PC-9 (cell line): ENCODE measurements at regions not wholly inside any gene's neighbourhood (a gene's known extent, or its start where the extent isn't known, plus 50 kb on each side); places are given as distances from the start of the nearest gene placed in this dataset.

Source experiments
- BruUV-seq: library from RNA; stranded (reverse); fragments of 400-500 nt; replicated peaks from 2 replicates; lab custom pipeline; 2021; lab: Mats Ljungman, UMichigan
- CTCF ChIA-PET: fragments of 300-600 bp; sonication (Branson Sonifier 250); formaldehyde crosslinking; loops from one replicate; lab custom pipeline; 2022; ENCODE audit warnings: antibody characterized with exemption; lab: Charles Lee
- POLR2A ChIA-PET: fragments of 300-600 bp; sonication (Branson Sonifier 250); formaldehyde crosslinking; loops from one replicate; lab custom pipeline; 2022; ENCODE audit warnings: antibody characterized with exemption; ENCODE audit not compliant: unreplicated experiment; lab: Charles Lee
- DNase-seq, 2 experiments: peaks; one replicate each; pipeline versions ENCODE4 v3.0.0 to v3.0.0-alpha.2; 2015 to 2022; ENCODE audit warnings: mixed read lengths in 1 of 2
- H2AFZ ChIP-seq: fragments of 200-600 bp; sonication (generic); 2 replicates; pipeline ENCODE4 v1.8.1; 2017; ENCODE audit warnings: antibody characterized with exemption
- H3F3A ChIP-seq: fragments of 200-600 bp; sonication (generic); 2 replicates; pipeline ENCODE4 v1.8.1; 2017; ENCODE audit warnings: antibody characterized with exemption, mild to moderate bottlenecking, low read depth; ENCODE audit not compliant: insufficient read depth
- H3K27ac ChIP-seq: fragments of 200-600 bp; sonication (generic); 2 replicates; pipeline ENCODE4 v1.6.1; 2016; ENCODE audit warnings: mixed run types
- H3K27me3 ChIP-seq: fragments of 200-600 bp; sonication (generic); 2 replicates; pipeline ENCODE4 v1.6.1; 2016; ENCODE audit warnings: low read depth, mixed run types; ENCODE audit not compliant: insufficient read depth
- H3K36me3 ChIP-seq: fragments of 200-600 bp; sonication (generic); 2 replicates; pipeline ENCODE4 v1.6.1; 2016; ENCODE audit warnings: low read depth, mixed run types
- H3K4me1 ChIP-seq: fragments of 200-600 bp; sonication (generic); replicated peaks from 2 replicates; pipeline ENCODE4 v1.6.1; 2016; ENCODE audit warnings: mixed run types; ENCODE audit not compliant: insufficient read depth
- H3K4me2 ChIP-seq: fragments of 200-600 bp; sonication (generic); 2 replicates; pipeline ENCODE4 v1.6.1; 2017; ENCODE audit warnings: mixed run types
- H3K4me3 ChIP-seq: fragments of 200-600 bp; sonication (generic); 2 replicates; pipeline ENCODE4 v1.6.1; 2016; ENCODE audit warnings: mixed run types
- H3K79me2 ChIP-seq: fragments of 200-600 bp; sonication (generic); 2 replicates; pipeline ENCODE4 v1.6.1; 2017; ENCODE audit warnings: low read depth, mixed run types
- H3K9me2 ChIP-seq: fragments of 200-600 bp; sonication (generic); 2 replicates; pipeline ENCODE4 v1.8.1; 2017; ENCODE audit warnings: mild to moderate bottlenecking; ENCODE audit not compliant: insufficient read depth
- H3K9me3 ChIP-seq: fragments of 200-600 bp; sonication (generic); 2 replicates; pipeline ENCODE4 v1.8.1; 2016; ENCODE audit warnings: low read depth; ENCODE audit not compliant: insufficient read depth
- H4K20me1 ChIP-seq: fragments of 200-600 bp; sonication (generic); 2 replicates; pipeline ENCODE4 v1.8.1; 2017; ENCODE audit not compliant: insufficient read depth
- CTCF ChIP-seq: fragments of 200-600 bp; sonication (generic); conservative IDR thresholded peaks from 2 replicates; pipeline ENCODE4 v1.6.1; 2017; ENCODE audit warnings: mixed run types, antibody characterized with exemption, mild to moderate bottlenecking, moderate library complexity
- EZH2 ChIP-seq: fragments of 200-600 bp; sonication (generic); IDR thresholded peaks from 2 replicates; pipeline ENCODE4 v1.8.0; 2017; ENCODE audit warnings: antibody characterized with exemption, low read depth
- intact Hi-C: fragments of 100-400 bp; cut with micrococcal nuclease; formaldehyde crosslinking; loops from one replicate; pipeline ENCODE4 v1.10.0; 2022; ENCODE audit not compliant: unreplicated experiment

- Histone ChIP-seq H3K4me1 (peaks cover 9% of the 10 kb centered on the region; the same call in 1 of the 2 replicates), H3K4me2 (no peak overlapping the region), H3K4me3 (no peak overlapping the region), H3F3A (no peaks in the 10 kb centered on the region), H3K27ac (no peak overlapping the region), H3K36me3 (no peaks in the 10 kb centered on the region), H3K79me2 (no peaks in the 10 kb centered on the region), H2AFZ (no peak overlapping the region), H4K20me1 (no peaks in the 10 kb centered on the region), H3K27me3 (no peaks in the 10 kb centered on the region), H3K9me2 (no peaks in the 10 kb centered on the region), H3K9me3 (no peaks in the 10 kb centered on the region; the same call in 1 of the 2 replicates)
- POLR2A ChIA-PET = no interaction called here
- DNase-seq = no peak
- TF ChIP-seq EZH2 = no peak
- TF ChIP-seq CTCF = no peak
- CTCF ChIA-PET = no interaction called here
- no TSS peak for BruUV-seq
- intact Hi-C loops = no loop called here
These were observed 183.2 kb upstream of the POU5F2 start for GRCh38 chr5:93924628-93925027.

- Histone ChIP-seq H3K36me3 (no peaks in the 10 kb centered on the region), H3K9me3 (no peaks in the 10 kb centered on the region; the same call in 1 of the 2 replicates), H3K4me3 (no peak overlapping the region), H3F3A (no peaks in the 10 kb centered on the region), H3K4me1 (peaks cover 9% of the 10 kb centered on the region; the same call in 1 of the 2 replicates), H4K20me1 (no peaks in the 10 kb centered on the region), H3K27me3 (no peaks in the 10 kb centered on the region), H3K27ac (no peak overlapping the region), H2AFZ (no peak overlapping the region), H3K9me2 (no peaks in the 10 kb centered on the region), H3K79me2 (no peaks in the 10 kb centered on the region), H3K4me2 (no peak overlapping the region)
- no peak for DNase-seq
- TF ChIP-seq EZH2 (no peak), CTCF (no peak)
- ChIA-PET POLR2A (no interaction called here), CTCF (interaction anchor here (0.6 kb wide), 1 partner anchor 813 kb away, joined by 3 read pairs; no protein-coding TSS in a partner anchor)
- intact Hi-C loops = no loop called here
- no TSS peak for BruUV-seq
These were observed 181.2 kb upstream of the POU5F2 start for GRCh38 chr5:93922551-93922950.

GRCh38 chr5:93921001-93921400 lies 179.6 kb upstream of the POU5F2 start:
- Histone ChIP-seq H3K79me2 (no peaks in the 10 kb centered on the region), H3K36me3 (no peaks in the 10 kb centered on the region), H3K9me3 (no peaks in the 10 kb centered on the region; the same call in 1 of the 2 replicates), H3K27ac (no peak overlapping the region), H3F3A (no peaks in the 10 kb centered on the region), H3K9me2 (no peaks in the 10 kb centered on the region), H2AFZ (no peak overlapping the region), H3K4me3 (no peak overlapping the region), H3K4me2 (no peak overlapping the region), H3K4me1 (peaks cover 9% of the 10 kb centered on the region; the same call in 1 of the 2 replicates), H4K20me1 (no peaks in the 10 kb centered on the region), H3K27me3 (no peaks in the 10 kb centered on the region)
- no peak for TF ChIP-seq CTCF
- TF ChIP-seq EZH2 = no peak
- ChIA-PET POLR2A (no interaction called here), CTCF (no interaction called here)
- no peak for DNase-seq
- intact Hi-C loops = no loop called here
- BruUV-seq = no TSS peak
